Gastroesophageal sphincter (tissue), 3 donors: ENCODE measurements at regions not wholly inside any gene's neighbourhood (a gene's known extent, or its start where the extent isn't known, plus 50 kb on each side); places are given as distances from the start of the nearest gene placed in this dataset.

Source experiments
- EP300 ChIP-seq: sonication (generic); formaldehyde crosslinking; IDR thresholded peaks from one replicate; pipeline ENCODE4 v1.6.1; 2017; ENCODE audit warnings: antibody characterized with exemption, mild to moderate bottlenecking
- POLR2A ChIP-seq, 2 donors: fragments of 450-650 bp; IDR thresholded peaks; one replicate each; pipeline ENCODE4 v1.6.1; 2017; ENCODE audit warnings: antibody characterized with exemption in 2 of 2, mild to moderate bottlenecking in 2 of 2, moderate library complexity in 1 of 2
- POLR2AphosphoS5 ChIP-seq: sonication (generic); formaldehyde crosslinking; IDR thresholded peaks from one replicate; pipeline ENCODE4 v1.6.1; 2017; ENCODE audit warnings: antibody characterized with exemption
- TF ChIP-seq, protein P1 (sequence below), 4 experiments: fragments of 200-600 bp in 2 of 4; fragments of 450-650 bp in 2 of 4; sonication (generic) in 1 of 4; IDR thresholded peaks; one replicate each; pipeline ENCODE4 v1.5.1; 2017 to 2019; ENCODE audit warnings: antibody characterized with exemption in 4 of 4, mild to moderate bottlenecking in 2 of 4, moderate library complexity in 2 of 4

DNA sequence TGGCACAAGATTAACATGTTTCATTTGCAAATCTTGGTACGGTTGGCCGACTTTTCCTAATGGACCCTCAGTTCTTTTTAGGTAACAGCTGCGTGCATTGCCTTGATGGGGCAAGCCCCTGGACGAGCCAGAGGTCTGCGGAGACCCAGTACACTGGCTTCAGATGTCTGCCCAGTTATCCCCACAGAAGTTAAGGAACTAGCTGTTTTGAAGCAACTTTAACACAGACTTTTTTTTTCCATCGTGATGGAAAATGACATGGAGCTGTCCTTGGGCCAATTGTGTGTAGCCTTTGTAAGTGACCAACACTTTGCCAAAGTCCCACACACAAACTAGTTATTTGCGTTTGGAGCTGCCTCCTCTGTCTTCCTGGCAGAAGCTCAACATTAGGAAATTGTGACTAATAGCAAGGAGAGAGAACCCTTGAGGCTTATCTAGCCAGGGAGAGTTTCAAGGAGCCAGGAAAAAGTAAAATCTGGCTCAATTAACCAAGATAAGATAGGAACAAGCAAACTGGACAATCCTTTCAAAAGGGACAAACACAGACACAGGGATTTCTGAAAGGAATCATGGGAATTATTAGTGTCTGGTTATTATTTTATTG lies 99.6 kb upstream of the BMPER start:
- TF ChIP-seq, protein P1, sequence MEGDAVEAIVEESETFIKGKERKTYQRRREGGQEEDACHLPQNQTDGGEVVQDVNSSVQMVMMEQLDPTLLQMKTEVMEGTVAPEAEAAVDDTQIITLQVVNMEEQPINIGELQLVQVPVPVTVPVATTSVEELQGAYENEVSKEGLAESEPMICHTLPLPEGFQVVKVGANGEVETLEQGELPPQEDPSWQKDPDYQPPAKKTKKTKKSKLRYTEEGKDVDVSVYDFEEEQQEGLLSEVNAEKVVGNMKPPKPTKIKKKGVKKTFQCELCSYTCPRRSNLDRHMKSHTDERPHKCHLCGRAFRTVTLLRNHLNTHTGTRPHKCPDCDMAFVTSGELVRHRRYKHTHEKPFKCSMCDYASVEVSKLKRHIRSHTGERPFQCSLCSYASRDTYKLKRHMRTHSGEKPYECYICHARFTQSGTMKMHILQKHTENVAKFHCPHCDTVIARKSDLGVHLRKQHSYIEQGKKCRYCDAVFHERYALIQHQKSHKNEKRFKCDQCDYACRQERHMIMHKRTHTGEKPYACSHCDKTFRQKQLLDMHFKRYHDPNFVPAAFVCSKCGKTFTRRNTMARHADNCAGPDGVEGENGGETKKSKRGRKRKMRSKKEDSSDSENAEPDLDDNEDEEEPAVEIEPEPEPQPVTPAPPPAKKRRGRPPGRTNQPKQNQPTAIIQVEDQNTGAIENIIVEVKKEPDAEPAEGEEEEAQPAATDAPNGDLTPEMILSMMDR (IDR thresholded peaks at IDR 0.05): no peak
- TF ChIP-seq POLR2A (IDR thresholded peaks at IDR 0.05): no peak
- TF ChIP-seq EP300: no peak
- TF ChIP-seq POLR2AphosphoS5: peak; percentile 50
